GM18499 (cell line): ENCODE measurements at regions not wholly inside any gene's neighbourhood (a gene's known extent, or its start where the extent isn't known, plus 50 kb on each side); places are given as distances from the start of the nearest gene placed in this dataset.

Source experiments
- ATAC-seq: cut with Tn5 transposase; IDR thresholded peaks from one replicate; pipeline ENCODE4 v1.9.1; 2021; ENCODE audit warnings: moderate number of reproducible peaks; ENCODE audit not compliant: insufficient read depth, unreplicated experiment

GRCh38 chrX:9087271-9088040 is 53.5 kb upstream of the FAM9B start:
- no peak for ATAC-seq

- ATAC-seq, result no peak
Measured at GRCh38 chrX:9088896-9089295, 55.0 kb upstream of the FAM9B start.

- ATAC-seq, result no peak
Measured at GRCh38 chrX:9090766-9091165, 56.8 kb upstream of the FAM9B start.

GRCh38 chrX:9091258-9091657 is 57.3 kb upstream of the FAM9B start:
- ATAC-seq, result no peak

- no peak for ATAC-seq
Measured at GRCh38 chrX:9102956-9103355, 69.0 kb upstream of the FAM9B start.

GRCh38 chrX:9108054-9108453 is 74.1 kb upstream of the FAM9B start:
- ATAC-seq, result no peak

GRCh38 chrX:9110808-9111207 is 76.9 kb upstream of the FAM9B start:
- no peak for ATAC-seq

GRCh38 chrX:9114245-9114644 is 80.3 kb upstream of the FAM9B start:
- ATAC-seq, result no peak

GRCh38 chrX:9117851-9118250 is 83.9 kb upstream of the FAM9B start:
- ATAC-seq, result no peak

- ATAC-seq, result no peak
Measured at GRCh38 chrX:9122519-9123245, 88.8 kb upstream of the FAM9B start.

GRCh38 chrX:9127986-9128385 is 94.1 kb upstream of the FAM9B start:
- no peak for ATAC-seq

- ATAC-seq, result no peak
Measured at GRCh38 chrX:9130031-9130430, 96.1 kb upstream of the FAM9B start.

GRCh38 chrX:9131066-9131465 is 97.1 kb upstream of the FAM9B start:
- ATAC-seq, result no peak

GRCh38 chrX:9132036-9132638 is 98.2 kb upstream of the FAM9B start:
- ATAC-seq, result no peak

GRCh38 chrX:9133426-9133825 is 99.5 kb upstream of the FAM9B start:
- ATAC-seq, result no peak

GRCh38 chrX:9134366-9134765 is 100.4 kb upstream of the FAM9B start:
- no peak for ATAC-seq

GRCh38 chrX:9135901-9136510 is 102.1 kb upstream of the FAM9B start:
- no peak for ATAC-seq

GRCh38 chrX:9137152-9137551 is 103.2 kb upstream of the FAM9B start:
- no peak for ATAC-seq

- ATAC-seq, result no peak
Measured at GRCh38 chrX:9141496-9141895, 107.6 kb upstream of the FAM9B start.

GRCh38 chrX:9144701-9145241 is 110.8 kb upstream of the FAM9B start:
- ATAC-seq, result no peak

GRCh38 chrX:9146657-9147056 is 112.7 kb upstream of the FAM9B start:
- ATAC-seq, result no peak
